CD4-positive, alpha-beta T cell treated with Interleukin-17A for 4 hours (primary cell): ENCODE measurements at regions not wholly inside any gene's neighbourhood (a gene's known extent, or its start where the extent isn't known, plus 50 kb on each side); places are given as distances from the start of the nearest gene placed in this dataset.
"Not testable (repeated sequence)": the region's sequence is repeated elsewhere in the genome, so short reads cannot be mapped to it uniquely, and the experiment has no call there.

ENCODE experiments used
- DNase-seq: peaks from one replicate; pipeline ENCODE4 v3.0.0-alpha.2; 2020; ENCODE audit warnings: mixed read lengths

DNA sequence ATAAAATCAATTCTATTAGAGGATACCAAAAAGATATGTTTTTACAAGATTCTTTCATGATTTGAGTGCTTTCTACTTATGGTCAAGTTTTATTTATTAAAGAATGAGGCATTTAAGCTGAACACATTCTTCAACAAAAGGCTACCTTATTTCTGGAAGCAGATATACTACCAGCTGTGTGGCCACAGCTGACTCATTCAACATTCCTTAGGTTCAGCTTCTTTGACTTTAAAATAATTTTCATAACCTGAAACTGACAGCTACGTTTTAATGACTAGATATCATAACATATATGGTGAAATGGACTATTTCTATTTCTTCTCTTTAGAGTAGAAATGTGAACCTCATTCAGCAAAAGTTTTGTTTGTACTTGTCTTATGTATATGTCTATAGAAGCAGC is 414.2 kb upstream of the SEMA3C start:
- no peak for DNase-seq

GRCh38 chr7:81331061-81332018 is 412.5 kb upstream of the SEMA3C start:
- no peak for DNase-seq

DNA sequence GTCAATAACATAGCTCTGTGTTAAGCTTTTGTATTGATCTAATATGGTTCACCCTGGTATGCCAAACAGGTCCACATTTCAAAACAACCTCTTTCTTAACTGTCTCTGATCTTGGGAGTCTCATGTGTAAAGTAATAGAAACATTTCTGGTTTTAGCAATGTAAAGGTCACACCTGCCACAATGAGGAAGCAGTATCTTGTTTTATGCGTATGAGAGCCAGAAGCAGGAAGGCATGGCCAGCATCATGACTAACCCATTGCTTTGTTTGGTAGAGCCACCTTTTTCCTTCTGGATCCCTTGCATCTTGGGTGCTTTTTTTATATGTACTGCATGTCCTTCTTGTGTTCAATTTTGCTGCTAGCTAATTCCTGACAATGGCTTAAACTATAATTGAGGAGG is 411.3 kb upstream of the SEMA3C start:
- no peak for DNase-seq

DNA sequence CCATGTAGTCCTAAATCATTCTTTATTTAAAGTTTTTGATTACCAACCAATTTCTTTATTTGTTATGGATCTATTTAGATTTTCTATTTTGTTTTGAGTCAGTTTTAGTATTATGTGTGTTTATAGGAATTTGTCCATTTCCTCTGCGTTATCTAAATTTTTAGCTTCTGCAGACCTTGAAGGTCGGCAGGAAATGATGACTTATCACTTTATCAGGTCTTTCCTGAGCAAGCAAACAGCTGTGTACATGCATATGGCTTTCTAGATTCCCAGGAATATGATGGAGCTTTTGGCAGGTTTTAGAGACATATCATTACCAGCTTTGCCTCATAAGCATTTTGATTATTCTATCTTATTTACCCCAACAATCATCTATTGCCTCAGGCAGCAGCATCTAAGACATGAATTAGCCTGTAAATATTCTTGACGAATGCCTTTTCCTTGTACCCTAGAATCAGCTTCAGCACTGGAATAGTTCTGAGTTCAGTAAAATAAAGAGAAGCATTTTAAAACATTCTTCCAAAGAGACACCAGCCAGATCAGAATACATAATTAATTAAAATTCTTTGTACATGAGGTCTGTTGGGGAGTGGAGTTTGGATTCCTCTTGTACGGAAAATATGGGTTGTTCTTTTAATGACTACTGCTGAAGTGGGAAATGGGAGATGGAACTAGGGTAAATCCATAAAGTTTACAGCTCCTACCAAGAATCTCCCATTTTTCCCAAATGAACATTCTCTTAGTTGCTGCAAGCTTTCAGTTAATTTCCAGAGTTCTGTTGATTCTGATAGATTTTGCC is 408.8 kb upstream of the SEMA3C start:
- no peak for DNase-seq

DNA sequence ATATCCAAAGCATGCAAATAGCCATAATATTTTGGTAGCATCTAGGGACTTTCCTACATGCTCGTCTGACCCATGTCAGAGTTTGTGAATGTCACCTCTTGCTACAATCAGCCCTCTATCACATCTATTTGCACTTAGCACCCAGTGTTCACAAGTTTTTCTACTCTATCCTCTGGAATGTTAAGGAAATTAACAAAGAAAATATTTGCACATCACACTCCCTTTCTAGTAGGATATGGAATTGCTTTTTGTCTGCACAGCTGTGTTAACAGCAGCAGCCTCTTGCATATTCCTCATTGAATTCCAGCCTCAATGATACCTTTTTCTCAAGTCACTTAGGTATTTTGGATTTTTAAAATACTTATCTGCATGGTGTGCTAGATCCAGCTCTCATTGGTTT is 403.1 kb upstream of the SEMA3C start:
- DNase-seq: no peak

DNA sequence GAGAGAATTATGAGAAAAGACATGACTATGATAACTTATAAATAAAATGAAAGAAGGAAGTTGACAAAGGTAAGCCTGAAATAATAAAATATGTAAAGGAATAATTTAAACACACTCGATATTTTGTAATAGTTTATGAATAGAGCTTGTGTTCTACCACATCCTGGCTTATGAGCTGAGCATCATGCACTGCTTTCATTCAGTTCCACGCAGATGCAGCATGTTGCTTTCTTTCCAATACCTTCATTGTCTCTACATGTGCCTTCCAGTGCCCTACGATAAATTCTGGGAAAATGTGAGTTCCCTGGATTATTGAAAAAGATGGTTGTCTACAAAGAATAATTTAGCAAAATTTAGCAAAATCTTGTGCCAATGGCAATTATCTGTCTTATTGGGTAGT is 398.9 kb upstream of the SEMA3C start:
- DNase-seq: no peak

- DNase-seq: no peak
Observed at GRCh38 chr7:81308643-81309322, 389.9 kb upstream of the SEMA3C start.

- no peak for DNase-seq
Observed at GRCh38 chr7:81301815-81302214, 383.0 kb upstream of the SEMA3C start.

DNA sequence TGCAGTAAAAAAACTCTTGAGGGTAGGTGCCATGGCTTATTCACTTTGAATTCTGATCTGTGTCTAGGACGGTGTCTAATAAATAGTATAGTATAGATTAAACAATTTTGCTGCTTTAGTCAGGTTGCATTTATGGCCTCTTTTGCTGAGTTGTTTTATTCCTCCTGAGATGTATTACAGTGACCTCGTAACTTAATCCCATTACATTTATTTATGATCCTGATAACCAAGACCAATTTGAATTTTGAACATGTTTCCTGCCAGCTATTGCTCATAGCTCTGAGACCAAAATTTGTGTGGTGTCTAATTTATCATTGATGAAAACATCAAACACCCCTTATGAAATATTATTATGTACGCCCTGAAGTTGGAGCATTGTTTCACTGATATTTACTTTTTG is 381.9 kb upstream of the SEMA3C start:
- no peak for DNase-seq

DNA sequence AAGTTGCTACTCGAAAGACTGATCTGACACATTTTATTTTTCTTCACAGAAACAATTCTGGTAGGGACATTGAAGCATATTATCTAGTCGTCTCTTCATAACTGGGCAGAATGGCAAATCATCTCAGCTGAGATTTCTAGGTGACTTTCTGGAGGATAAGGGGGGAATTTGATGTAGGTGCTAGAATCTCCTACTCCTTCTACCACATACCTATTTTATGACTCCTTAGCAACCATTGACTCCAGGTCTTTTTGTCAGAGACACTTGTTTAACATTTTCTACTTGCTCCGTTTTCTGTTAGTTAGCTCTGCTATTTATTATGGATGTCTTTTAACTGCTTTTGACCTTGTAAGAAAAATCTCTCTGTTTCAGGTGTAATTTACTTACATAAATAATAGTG is 380.9 kb upstream of the SEMA3C start:
- no peak for DNase-seq

GRCh38 chr7:81298951-81299666 is 380.3 kb upstream of the SEMA3C start:
- DNase-seq: no peak

DNA sequence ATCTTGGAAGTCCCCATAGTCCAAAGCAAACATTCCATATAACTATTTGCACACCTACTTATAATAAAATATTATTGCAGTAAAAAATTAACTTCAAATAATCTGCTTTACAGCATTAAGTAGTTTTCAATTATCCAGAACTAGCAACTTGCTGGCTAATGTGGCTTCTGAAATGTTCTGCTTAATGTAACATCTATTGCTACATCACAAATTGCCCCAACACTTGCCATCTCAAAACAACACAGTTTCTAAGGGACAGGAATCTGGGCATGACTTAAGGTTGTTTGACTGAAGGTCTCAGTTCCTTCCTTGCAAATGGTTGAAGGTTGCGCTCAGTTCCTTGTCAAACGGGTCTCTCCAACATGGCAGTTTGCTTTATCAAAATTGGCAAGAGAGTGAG is 378.5 kb upstream of the SEMA3C start:
- no peak for DNase-seq

DNA sequence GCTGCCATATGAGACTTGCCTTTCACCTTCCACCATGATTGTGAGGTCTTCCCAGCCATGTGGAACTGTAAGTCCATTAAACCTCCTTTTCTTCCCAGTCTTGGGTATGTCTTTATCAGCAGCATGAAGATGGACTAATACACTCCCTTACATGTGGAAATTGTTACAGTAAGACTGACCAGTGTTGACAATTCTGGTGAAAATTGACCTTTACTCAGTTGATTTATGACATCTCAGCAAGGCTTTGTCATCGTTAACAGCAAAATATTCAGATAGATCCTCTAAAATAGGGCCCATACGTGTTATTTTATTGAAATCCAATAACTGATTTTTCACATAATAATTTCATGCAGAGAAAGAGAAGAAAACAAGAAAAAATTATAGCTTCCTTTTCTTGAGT is 377.9 kb upstream of the SEMA3C start:
- DNase-seq: no peak

DNA sequence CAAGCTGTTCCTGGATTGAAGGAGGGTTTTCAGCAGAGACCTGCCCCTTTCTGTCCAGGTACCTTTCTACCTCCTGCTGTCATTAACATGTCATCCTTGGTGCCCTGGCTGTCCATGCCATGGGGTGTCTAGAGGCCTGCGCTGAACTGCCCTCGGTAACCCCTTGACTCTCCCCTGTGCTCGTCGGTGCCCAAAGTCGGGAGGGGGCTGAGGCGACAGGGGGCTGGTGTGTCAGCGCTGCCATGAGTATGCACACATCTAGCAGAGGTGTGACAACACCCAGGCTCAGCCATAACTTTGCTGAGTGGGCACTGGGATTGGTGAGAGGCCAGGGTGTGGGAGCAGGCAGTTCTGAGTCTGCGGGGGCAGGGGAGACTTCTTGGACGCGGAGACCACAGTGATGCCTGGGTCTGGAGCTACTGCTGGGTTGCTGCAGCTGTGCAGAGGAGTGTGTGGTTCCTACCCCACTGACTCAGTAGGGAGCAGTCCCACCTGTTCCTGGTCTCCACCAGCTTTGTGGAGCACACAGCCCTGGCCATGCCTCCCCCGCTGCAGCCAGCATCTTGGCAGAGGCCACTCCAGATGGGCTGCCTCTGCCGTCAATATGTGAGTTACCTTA is 376.2 kb upstream of the SEMA3C start:
- DNase-seq: no peak

- DNase-seq: no peak
Observed at GRCh38 chr7:81293806-81294205, 375.0 kb upstream of the SEMA3C start.

- DNase-seq: not testable (repeated sequence)
Observed at GRCh38 chr7:81286754-81287153, 367.9 kb upstream of the SEMA3C start.

- no peak for DNase-seq
Observed at GRCh38 chr7:81285142-81285871, 366.5 kb upstream of the SEMA3C start.

DNA sequence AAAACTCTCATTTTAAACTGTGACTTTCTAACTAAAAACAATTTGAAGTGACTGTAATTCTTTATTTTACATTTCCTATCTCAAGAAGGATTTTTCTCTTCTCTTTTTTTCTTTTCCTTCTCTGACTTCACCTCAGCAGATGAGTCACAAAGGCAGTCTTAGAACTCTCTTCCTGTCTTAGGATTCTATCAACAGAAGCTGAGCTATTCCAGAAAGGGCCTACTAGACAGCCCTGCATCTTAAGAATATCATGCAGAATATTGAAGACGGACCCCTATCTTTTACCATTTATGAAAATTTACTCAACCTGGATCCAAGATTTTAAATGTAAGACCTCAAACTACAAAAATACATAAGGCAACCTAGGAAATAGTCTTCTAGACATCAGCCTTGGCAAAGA is 365.7 kb upstream of the SEMA3C start:
- no peak for DNase-seq

- no peak for DNase-seq
Observed at GRCh38 chr7:81280531-81280930, 361.7 kb upstream of the SEMA3C start.

DNA sequence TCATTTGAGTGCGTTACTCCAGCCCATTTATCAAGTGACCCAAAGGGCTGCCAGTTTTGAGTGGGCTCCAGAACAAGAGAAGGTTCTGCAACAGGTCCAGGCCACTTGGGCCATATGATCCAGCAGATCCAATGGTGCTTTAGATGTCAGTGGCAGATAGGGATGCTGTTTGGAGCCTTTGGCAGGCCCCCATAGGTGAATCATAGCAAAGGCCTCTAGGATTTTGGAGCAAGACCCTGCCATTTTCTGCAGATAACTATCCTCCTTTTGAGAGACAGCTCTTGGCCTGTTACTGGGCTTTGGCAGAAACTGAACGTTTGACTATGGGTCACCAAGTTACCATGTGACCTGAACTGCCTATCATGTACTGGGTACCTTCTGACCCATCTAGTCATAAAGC is 358.8 kb upstream of the SEMA3C start:
- no peak for DNase-seq

GRCh38 chr7:81273601-81274397 is 354.9 kb upstream of the SEMA3C start:
- DNase-seq: no peak
